ENCODE measurements at regions not wholly inside any gene's neighbourhood (a gene's known extent, or its start where the extent isn't known, plus 50 kb on each side); places are given as distances from the start of the nearest gene placed in this dataset.

DNA sequence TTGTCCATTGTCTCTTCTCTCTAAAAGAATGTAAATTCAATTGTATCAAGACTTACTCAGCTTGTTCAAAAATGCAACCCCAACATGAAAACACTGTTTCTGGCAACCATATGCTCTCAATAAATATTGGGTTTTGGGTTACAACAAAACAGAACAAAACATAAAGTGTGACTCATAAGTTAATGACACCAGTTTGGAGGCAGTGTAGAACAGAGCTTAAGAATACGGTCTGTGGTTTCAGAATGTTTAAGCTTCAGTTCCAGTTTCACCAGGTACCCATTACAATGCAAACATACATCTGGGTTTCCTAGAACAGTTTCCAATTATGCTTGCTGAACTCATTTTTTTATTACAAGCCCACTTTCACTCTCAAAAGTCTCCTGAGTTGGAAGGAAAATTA, 285.8 kb upstream of the PCDH9 start:
- no peaks in the 10 kb centered on the region for H3K27me3 ChIP-seq (replicated peaks in 1 of 4; ENCODE audit: control insufficient read depth in 3 of 4, extremely low read depth in 1 of 4, insufficient read depth in 3 of 4, low read length in 3 of 4)
- no peak overlapping the region for H2BK12ac ChIP-seq (ENCODE audit: low read depth, low read length)
- POLR2A ChIA-PET (ENCODE audit: partially characterized antibody), result no interaction called here
- H3K4me1 ChIP-seq (replicated peaks in 1 of 4; ENCODE audit: control insufficient read depth in 3 of 4, insufficient read depth in 4 of 4, low read length in 3 of 4), result peaks cover 0 to 8% (median 1%) of the 10 kb centered on the region in 4 experiments; a peak in 4 of 7 replicates
- no peak overlapping the region for H3K56ac ChIP-seq (replicated peaks; ENCODE audit: insufficient read length, low read depth, low read length)
- H2BK15ac ChIP-seq (ENCODE audit: low read length), result no peak overlapping the region
- no peak overlapping the region for H4K8ac ChIP-seq (ENCODE audit: extremely low read depth, insufficient read depth, low read length)
- H3K79me1 ChIP-seq (ENCODE audit: low read depth, low read length), result no peaks in the 10 kb centered on the region
- WGBS, 2 experiments (ENCODE audit: extremely low coverage in 1 of 2, insufficient coverage in 1 of 2, insufficient read length in 1 of 2, insufficient replicate concordance in 2 of 2, low coverage in 1 of 2, low lambda C conversion rate in 2 of 2, missing lambda C conversion rate in 1 of 2), result 76% methylated on average over 1 of the region's 1 CpG; no CpG with 5 or more reads in 1 of the 2 experiments
- H3K18ac ChIP-seq (ENCODE audit: extremely low read depth, low read length), result no peak overlapping the region
- H2AK5ac ChIP-seq (ENCODE audit: low read depth, low read length), result no peak overlapping the region
- no peak overlapping the region; the same call in 1 of the 2 replicates for H2AFZ ChIP-seq (ENCODE audit: low read length)
- no peak overlapping the region for H4K91ac ChIP-seq (replicated peaks; ENCODE audit: insufficient read length, low read length)
- no peaks in the 10 kb centered on the region for H3K23me2 ChIP-seq (ENCODE audit: low read depth, low read length)
- H4K20me1 ChIP-seq (replicated peaks in 1 of 2; ENCODE audit: control insufficient read depth in 1 of 2, insufficient read depth in 2 of 2, low read length in 2 of 2), result no peaks in the 10 kb centered on the region
- DNase-seq (ENCODE audit: low read depth in 1 of 2, low spot score in 2 of 2) (no peak), FAIRE-seq (no peak)
- no peaks in the 10 kb centered on the region for H3K79me2 ChIP-seq (ENCODE audit: control insufficient read depth in 1 of 2, insufficient read depth in 2 of 2, low read length in 2 of 2)
- H3K9me3 ChIP-seq (ENCODE audit: insufficient read depth in 2 of 2, low read depth in 1 of 2, low read length in 1 of 2), result no peaks in the 10 kb centered on the region
- H3K9ac ChIP-seq (replicated peaks in 1 of 4; ENCODE audit: extremely low read depth in 1 of 4, low read depth in 3 of 4, low read length in 3 of 4), result no peak overlapping the region
- CTCF ChIA-PET (ENCODE audit: partially characterized antibody), result no interaction called here
- no peaks in the 10 kb centered on the region for H3K36me3 ChIP-seq (ENCODE audit: control insufficient read depth in 2 of 4, insufficient read depth in 4 of 4, low read length in 3 of 4)
- H4K5ac ChIP-seq (ENCODE audit: insufficient read length, low read depth, low read length), result no peak overlapping the region
- no peak overlapping the region for H3K27ac ChIP-seq (ENCODE audit: low read depth, low read length)
- H2BK20ac ChIP-seq (ENCODE audit: low read length), result no peak overlapping the region
- no peak overlapping the region for H2BK5ac ChIP-seq (ENCODE audit: low read depth, low read length)
- no peak overlapping the region for H3K14ac ChIP-seq (ENCODE audit: insufficient read length)
- no peak overlapping the region for H3K4ac ChIP-seq (replicated peaks; ENCODE audit: insufficient read length, low read depth, low read length)
- H3K23ac ChIP-seq (ENCODE audit: insufficient read length), result no peak overlapping the region
- no peak overlapping the region for H3K4me3 ChIP-seq (ENCODE audit: extremely low read depth in 1 of 4, insufficient read depth in 2 of 4, low read depth in 3 of 4, low read length in 4 of 4)
- H3K4me2 ChIP-seq (ENCODE audit: insufficient read depth in 1 of 2, low read depth in 2 of 2, low read length in 2 of 2), result no peak overlapping the region
- H2BK120ac ChIP-seq (replicated peaks; ENCODE audit: low read depth, low read length), result no peak overlapping the region
- no peak for TF ChIP-seq SUZ12 (IDR thresholded peaks at IDR 0.05; ENCODE audit: low read length)
- no peak for TF ChIP-seq POLR2AphosphoS5 (IDR thresholded peaks at IDR 0.05; ENCODE audit: low read depth, low read length)
- no peak for TF ChIP-seq TAF1 (IDR thresholded peaks at IDR 0.05; ENCODE audit: low read depth, low read length)
- TF ChIP-seq EP300 (IDR thresholded peaks at IDR 0.05; ENCODE audit: borderline replicate concordance in 1 of 2, low read depth in 2 of 2, low read length in 2 of 2), result no peak
- TF ChIP-seq GTF2F1 (IDR thresholded peaks at IDR 0.05; ENCODE audit: borderline replicate concordance, low read depth, low read length), result no peak
- no peak for TF ChIP-seq CREB1 (IDR thresholded peaks at IDR 0.05)
- no peak for TF ChIP-seq RAD21 (IDR thresholded peaks at IDR 0.05 in 1 of 2, conservative IDR thresholded peaks at IDR 0.05 in 1 of 2; ENCODE audit: low read depth in 2 of 2, low read length in 2 of 2)
- no peak for TF ChIP-seq SP2 (IDR thresholded peaks at IDR 0.05; ENCODE audit: low read length)
- TF ChIP-seq PHF8 (conservative IDR thresholded peaks at IDR 0.05; ENCODE audit: low read depth, low read length), result no peak
- TF ChIP-seq SAP30 (IDR thresholded peaks at IDR 0.05; ENCODE audit: insufficient read depth, insufficient replicate concordance, low read length), result no peak
- TF ChIP-seq SIX5 (IDR thresholded peaks at IDR 0.05; ENCODE audit: low read depth, low read length), result no peak
- no peak for TF ChIP-seq KDM1A (IDR thresholded peaks at IDR 0.05; ENCODE audit: borderline replicate concordance, low read length)

Data from H1 (cell line).